Naive thymus-derived CD4-positive, alpha-beta T cell (primary cell): ENCODE measurements at regions not wholly inside any gene's neighbourhood (a gene's known extent, or its start where the extent isn't known, plus 50 kb on each side); places are given as distances from the start of the nearest gene placed in this dataset.

Source experiments
- ATAC-seq: fragments of 150-1000 bp; cut with Tn5 transposase; 2 replicates; pipeline ENCODE4 v1.10.0; 2021; ENCODE audit warnings: mild to moderate bottlenecking, moderate library complexity
- CTCF ChIA-PET: fragments of 350-600 bp; sonication (Branson Sonifier 250); formaldehyde crosslinking; loops from one replicate; lab custom pipeline; 2021; ENCODE audit warnings: antibody characterized with exemption; lab: Charles Lee
- POLR2A ChIA-PET: fragments of 350-600 bp; sonication (Branson Sonifier 250); formaldehyde crosslinking; loops from one replicate; lab custom pipeline; 2021; ENCODE audit warnings: antibody characterized with exemption, inconsistent platforms; lab: Charles Lee
- DNase-seq, 9 donors: peaks; one replicate each; pipeline versions ENCODE4 v3.0.0 to v3.0.0-alpha.2; 2020 to 2022; ENCODE audit warnings: mixed read lengths in 1 of 9
- H3K27ac ChIP-seq: one replicate; pipeline ENCODE4 v1.7.0; 2013; ENCODE audit warnings: mild to moderate bottlenecking, low read depth, low read length, moderate library complexity
- H3K27me3 ChIP-seq, 2 donors: one replicate each; pipeline ENCODE4 v1.7.0; 2013; ENCODE audit warnings: low read length in 2 of 2, mild to moderate bottlenecking in 2 of 2, moderate library complexity in 2 of 2; ENCODE audit not compliant: control insufficient read depth in 2 of 2, insufficient read depth in 2 of 2
- H3K36me3 ChIP-seq, 3 experiments: 1 replicate in 2 of 3; 2 replicates in 1 of 3; pipeline ENCODE4 v1.7.0; 2013; ENCODE audit warnings: low read length in 3 of 3, mild to moderate bottlenecking in 3 of 3, moderate library complexity in 1 of 3; ENCODE audit not compliant: insufficient read depth in 3 of 3, control insufficient read depth in 2 of 3
- H3K4me1 ChIP-seq, 2 donors: one replicate each; pipeline ENCODE4 v1.7.0; 2013; ENCODE audit warnings: low read length in 2 of 2, mild to moderate bottlenecking in 2 of 2, moderate library complexity in 1 of 2; ENCODE audit not compliant: control insufficient read depth in 2 of 2, insufficient read depth in 2 of 2
- H3K4me3 ChIP-seq: 2 replicates; pipeline ENCODE4 v1.7.0; 2013; ENCODE audit warnings: mild to moderate bottlenecking, low read length
- H3K9me3 ChIP-seq, 3 experiments: 1 replicate in 2 of 3; 2 replicates in 1 of 3; pipeline ENCODE4 v1.7.0; 2013; ENCODE audit warnings: low read length in 3 of 3; ENCODE audit not compliant: control insufficient read depth in 2 of 3
- H3K27ac Mint-ChIP-seq, 9 donors: one replicate each; pipeline ENCODE4 v1.8.0; 2020 to 2022; ENCODE audit warnings: mixed read lengths in 9 of 9, mild to moderate bottlenecking in 8 of 9, moderate library complexity in 5 of 9, inconsistent platforms in 2 of 9
- H3K27me3 Mint-ChIP-seq, 5 donors: one replicate each; pipeline ENCODE4 v1.8.0; 2021 to 2022; ENCODE audit warnings: mixed read lengths in 5 of 5, mild to moderate bottlenecking in 1 of 5
- H3K36me3 Mint-ChIP-seq, 5 donors: one replicate each; pipeline ENCODE4 v1.8.0; 2020 to 2022; ENCODE audit warnings: mixed read lengths in 5 of 5, mild to moderate bottlenecking in 3 of 5, inconsistent platforms in 1 of 5
- H3K4me1 Mint-ChIP-seq, 7 donors: one replicate each; pipeline ENCODE4 v1.8.0; 2020 to 2022; ENCODE audit warnings: mixed read lengths in 7 of 7, mild to moderate bottlenecking in 3 of 7, inconsistent platforms in 1 of 7
- H3K4me3 Mint-ChIP-seq, 10 donors: one replicate each; pipeline ENCODE4 v1.8.0; 2020 to 2022; ENCODE audit warnings: mild to moderate bottlenecking in 10 of 10, mixed read lengths in 10 of 10, moderate library complexity in 6 of 10, inconsistent platforms in 2 of 10
- H3K9me3 Mint-ChIP-seq, 11 donors: one replicate each; pipeline ENCODE4 v1.8.0; 2020 to 2022; ENCODE audit warnings: mixed read lengths in 11 of 11, mild to moderate bottlenecking in 4 of 11, inconsistent platforms in 1 of 11, moderate library complexity in 1 of 11
- intact Hi-C, 2 donors: fragments of 100-400 bp; cut with micrococcal nuclease; formaldehyde crosslinking; loops; one replicate each; pipeline ENCODE4 v1.15.1; 2023

DNA sequence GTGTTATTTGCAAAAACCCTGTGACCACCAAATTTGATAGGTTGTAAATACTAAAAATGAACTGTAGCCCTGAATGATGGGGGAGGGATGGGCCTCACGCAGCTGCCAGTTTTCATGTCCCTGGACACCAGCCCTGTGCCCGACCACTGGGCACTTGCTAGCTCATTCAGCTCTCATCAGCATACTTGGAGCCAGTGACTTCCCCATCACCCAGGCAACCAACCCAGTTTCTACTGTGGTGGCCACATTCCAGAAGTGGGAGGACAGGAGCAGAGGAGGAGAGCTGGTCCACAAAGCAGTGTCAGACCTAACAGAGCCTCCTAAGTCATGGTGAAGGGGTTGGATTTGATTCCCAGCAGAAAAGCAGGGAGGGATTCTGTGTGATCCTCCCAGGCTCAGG is 128.2 kb downstream of the CPEB2 start:
- Mint-ChIP-seq H3K27me3 (peaks cover 3 to 32% (median 19%) of the 10 kb centered on the region in 5 donors), H3K4me1 (no peaks in the 10 kb centered on the region), H3K4me3 (no peak overlapping the region), H3K9me3 (peaks cover 0 to 10% (median 6%) of the 10 kb centered on the region in 11 donors), H3K27ac (no peak overlapping the region), H3K36me3 (no peaks in the 10 kb centered on the region)
- ATAC-seq (no peak), DNase-seq (no peak)
- intact Hi-C loops, result no loop called here
- H3K4me1 ChIP-seq, result no peaks in the 10 kb centered on the region
- H3K4me3 ChIP-seq, result no peak overlapping the region
- no peaks in the 10 kb centered on the region for H3K36me3 ChIP-seq
- H3K27me3 ChIP-seq, result no peaks in the 10 kb centered on the region
- POLR2A ChIA-PET, result no interaction called here
- H3K27ac ChIP-seq, result no peak overlapping the region
- CTCF ChIA-PET, result no interaction called here
- no peaks in the 10 kb centered on the region for H3K9me3 ChIP-seq

GRCh38 chr4:15131551-15131950 is 129.3 kb downstream of the CPEB2 start:
- POLR2A ChIA-PET, result no interaction called here

GRCh38 chr4:15132739-15133138 is 130.5 kb downstream of the CPEB2 start:
- H3K9me3 ChIP-seq, result no peaks in the 10 kb centered on the region
- H3K27ac ChIP-seq, result no peak overlapping the region
- Mint-ChIP-seq H3K27ac (no peak overlapping the region), H3K4me1 (no peaks in the 10 kb centered on the region), H3K36me3 (peaks cover 0 to 8% (median 0%) of the 10 kb centered on the region in 5 donors), H3K27me3 (peaks cover 3 to 35% (median 11%) of the 10 kb centered on the region in 5 donors), H3K4me3 (no peak overlapping the region), H3K9me3 (peaks cover 7 to 29% (median 13%) of the 10 kb centered on the region in 11 donors)
- H3K36me3 ChIP-seq, result no peaks in the 10 kb centered on the region
- no peak for ATAC-seq
- no peak for DNase-seq
- no peak overlapping the region for H3K4me3 ChIP-seq
- no peaks in the 10 kb centered on the region for H3K4me1 ChIP-seq
- ChIA-PET CTCF (no interaction called here), POLR2A (no interaction called here)
- H3K27me3 ChIP-seq, result no peaks in the 10 kb centered on the region
- intact Hi-C loops, result no loop called here

More at GRCh38 chr4:15131551-15131950, 129.3 kb downstream of the CPEB2 start:
- DNase-seq (no peak), ATAC-seq (no peak)
- Histone ChIP-seq H3K36me3 (no peaks in the 10 kb centered on the region), H3K9me3 (no peaks in the 10 kb centered on the region), H3K4me3 (no peak overlapping the region), H3K27me3 (no peaks in the 10 kb centered on the region), H3K4me1 (no peaks in the 10 kb centered on the region), H3K27ac (no peak overlapping the region)
- Mint-ChIP-seq H3K9me3 (peaks cover 2 to 18% (median 10%) of the 10 kb centered on the region in 11 donors), H3K4me1 (no peaks in the 10 kb centered on the region), H3K27ac (no peak overlapping the region), H3K4me3 (no peak overlapping the region), H3K27me3 (peaks cover 3 to 35% (median 13%) of the 10 kb centered on the region in 5 donors), H3K36me3 (peaks cover 0 to 3% (median 0%) of the 10 kb centered on the region in 5 donors)
- intact Hi-C loops, result no loop called here
- CTCF ChIA-PET, result no interaction called here

GRCh38 chr4:15139599-15139998 is 137.3 kb downstream of the CPEB2 start:
- intact Hi-C loops, result no loop called here
- no peaks in the 10 kb centered on the region for H3K27me3 ChIP-seq
- Mint-ChIP-seq H3K9me3 (peaks cover 12 to 31% (median 19%) of the 10 kb centered on the region in 11 donors), H3K27ac (no peak overlapping the region), H3K4me1 (no peaks in the 10 kb centered on the region), H3K36me3 (peaks cover 0 to 8% (median 0%) of the 10 kb centered on the region in 5 donors), H3K4me3 (no peak overlapping the region), H3K27me3 (peaks cover 0 to 34% (median 4%) of the 10 kb centered on the region in 5 donors)
- DNase-seq (no peak), ATAC-seq (no peak)
- H3K36me3 ChIP-seq, result no peaks in the 10 kb centered on the region
- no peaks in the 10 kb centered on the region for H3K4me1 ChIP-seq
- POLR2A ChIA-PET, result no interaction called here
- no peak overlapping the region for H3K27ac ChIP-seq
- no peaks in the 10 kb centered on the region for H3K9me3 ChIP-seq
- H3K4me3 ChIP-seq, result no peak overlapping the region
- CTCF ChIA-PET, result no interaction called here

- DNase-seq (no peak), ATAC-seq (no peak)
- Histone ChIP-seq H3K27ac (no peak overlapping the region), H3K9me3 (no peaks in the 10 kb centered on the region), H3K4me1 (no peaks in the 10 kb centered on the region), H3K36me3 (no peaks in the 10 kb centered on the region), H3K4me3 (no peak overlapping the region), H3K27me3 (no peaks in the 10 kb centered on the region)
- CTCF ChIA-PET, result no interaction called here
- intact Hi-C loops, result no loop called here
- POLR2A ChIA-PET, result no interaction called here
- Mint-ChIP-seq H3K4me3 (no peak overlapping the region), H3K4me1 (no peaks in the 10 kb centered on the region), H3K9me3 (peaks cover 0 to 13% (median 7%) of the 10 kb centered on the region in 11 donors), H3K36me3 (no peaks in the 10 kb centered on the region), H3K27ac (no peak overlapping the region), H3K27me3 (peaks cover 0 to 20% (median 4%) of the 10 kb centered on the region in 5 donors)
These were observed 139.9 kb downstream of the CPEB2 start for GRCh38 chr4:15142201-15142600.

- Mint-ChIP-seq H3K27me3 (peaks cover 0 to 14% (median 13%) of the 10 kb centered on the region in 5 donors), H3K36me3 (no peaks in the 10 kb centered on the region), H3K27ac (no peak overlapping the region), H3K9me3 (peaks cover 0 to 6% (median 0%) of the 10 kb centered on the region in 11 donors), H3K4me1 (no peaks in the 10 kb centered on the region), H3K4me3 (no peak overlapping the region)
- H3K36me3 ChIP-seq, result no peaks in the 10 kb centered on the region
- intact Hi-C loops, result no loop called here
- no peaks in the 10 kb centered on the region for H3K9me3 ChIP-seq
- no peak overlapping the region for H3K4me3 ChIP-seq
- ATAC-seq (no peak), DNase-seq (no peak)
- H3K4me1 ChIP-seq, result no peaks in the 10 kb centered on the region
- H3K27ac ChIP-seq, result no peak overlapping the region
- POLR2A ChIA-PET, result no interaction called here
- no peaks in the 10 kb centered on the region for H3K27me3 ChIP-seq
- CTCF ChIA-PET, result no interaction called here
These were observed 141.3 kb downstream of the CPEB2 start for GRCh38 chr4:15143551-15143950.

- CTCF ChIA-PET, result no interaction called here
- no peak overlapping the region for H3K4me3 Mint-ChIP-seq
- H3K4me1 ChIP-seq, result no peaks in the 10 kb centered on the region
- H3K36me3 ChIP-seq, result no peaks in the 10 kb centered on the region
- H3K27me3 ChIP-seq, result no peaks in the 10 kb centered on the region
- no peaks in the 10 kb centered on the region for H3K9me3 ChIP-seq
- no peaks in the 10 kb centered on the region for H3K36me3 Mint-ChIP-seq
- no peaks in the 10 kb centered on the region for H3K4me1 Mint-ChIP-seq
- no peak overlapping the region for H3K4me3 ChIP-seq
- no peak overlapping the region for H3K27ac ChIP-seq
- peaks cover 0 to 6% (median 0%) of the 10 kb centered on the region in 11 donors for H3K9me3 Mint-ChIP-seq
- H3K27me3 Mint-ChIP-seq, result peaks cover 0 to 14% (median 13%) of the 10 kb centered on the region in 5 donors
- POLR2A ChIA-PET, result no interaction called here
- ATAC-seq (no peak), DNase-seq (no peak)
- intact Hi-C loops, result no loop called here
- H3K27ac Mint-ChIP-seq, result no peak overlapping the region
These were observed 142.1 kb downstream of the CPEB2 start for GRCh38 chr4:15144249-15144966.
